ENCODE measurements at regions not wholly inside any gene's neighbourhood (a gene's known extent, or its start where the extent isn't known, plus 50 kb on each side); places are given as distances from the start of the nearest gene placed in this dataset.
A peak's percentile ranks its signal among the peaks of the same experiment; 100 is the strongest.

- DNase-seq = peak; percentile 0
These were observed 123.9 kb upstream of the ARGLU1 start for GRCh38 chr13:106691861-106692260.

- no peak for DNase-seq
These were observed 123.4 kb upstream of the ARGLU1 start for GRCh38 chr13:106691341-106691740.

- DNase-seq = no peak
These were observed 122.8 kb upstream of the ARGLU1 start for GRCh38 chr13:106690779-106691178.

GRCh38 chr13:106689906-106690305 is 122.0 kb upstream of the ARGLU1 start:
- DNase-seq = no peak

GRCh38 chr13:106688940-106689339 is 121.0 kb upstream of the ARGLU1 start:
- no peak for DNase-seq

GRCh38 chr13:106686163-106686562 is 118.2 kb upstream of the ARGLU1 start:
- DNase-seq = no peak

- DNase-seq = no peak
These were observed 117.2 kb upstream of the ARGLU1 start for GRCh38 chr13:106685143-106685542.

- DNase-seq = no peak
These were observed 116.0 kb upstream of the ARGLU1 start for GRCh38 chr13:106683918-106684317.

- DNase-seq = no peak
These were observed 115.2 kb upstream of the ARGLU1 start for GRCh38 chr13:106683179-106683578.

GRCh38 chr13:106681997-106682396 is 114.1 kb upstream of the ARGLU1 start:
- DNase-seq = no peak

- no peak for DNase-seq
These were observed 113.6 kb upstream of the ARGLU1 start for GRCh38 chr13:106681536-106681935.

- DNase-seq = no peak
These were observed 113.0 kb upstream of the ARGLU1 start for GRCh38 chr13:106680796-106681472.

GRCh38 chr13:106678646-106679418 is 110.9 kb upstream of the ARGLU1 start:
- no peak for DNase-seq

GRCh38 chr13:106675311-106675710 is 107.4 kb upstream of the ARGLU1 start:
- DNase-seq = no peak

- DNase-seq = no peak
These were observed 93.0 kb upstream of the ARGLU1 start for GRCh38 chr13:106660746-106661625.

- no peak for DNase-seq
These were observed 89.2 kb upstream of the ARGLU1 start for GRCh38 chr13:106657104-106657503.

- DNase-seq = no peak
These were observed 88.2 kb upstream of the ARGLU1 start for GRCh38 chr13:106656186-106656585.

GRCh38 chr13:106651442-106651841 is 83.5 kb upstream of the ARGLU1 start:
- no peak for DNase-seq

- no peak for DNase-seq
These were observed 82.8 kb upstream of the ARGLU1 start for GRCh38 chr13:106650690-106651205.

GRCh38 chr13:106649495-106649894 is 81.6 kb upstream of the ARGLU1 start:
- DNase-seq = no peak

GRCh38 chr13:106640515-106640914 is 72.6 kb upstream of the ARGLU1 start:
- no peak for DNase-seq

GRCh38 chr13:106637519-106637918 is 69.6 kb upstream of the ARGLU1 start:
- DNase-seq = no peak

GRCh38 chr13:106636492-106636891 is 68.6 kb upstream of the ARGLU1 start:
- DNase-seq = no peak
